AG10803 (cell line): ENCODE measurements at regions not wholly inside any gene's neighbourhood (a gene's known extent, or its start where the extent isn't known, plus 50 kb on each side); places are given as distances from the start of the nearest gene placed in this dataset.

ENCODE experiments used
- DNase-seq: peaks from one replicate; pipeline ENCODE4 v3.0.0; 2010; ENCODE audit warnings: low read depth
- H3K4me3 ChIP-seq: 2 replicates; pipeline ENCODE4 v1.5.1; 2011; ENCODE audit warnings: mild to moderate bottlenecking, low read length, control low read depth
- CTCF ChIP-seq: conservative IDR thresholded peaks from 2 replicates; pipeline ENCODE4 v1.5.1; 2011; ENCODE audit warnings: mild to moderate bottlenecking, low read length, control low read depth, inconsistent platforms

GRCh38 chrX:39996536-39996935, 101.2 kb downstream of the BCOR start:
- TF ChIP-seq CTCF, result no peak
- no peak for DNase-seq
- H3K4me3 ChIP-seq, result no peak overlapping the region

DNA sequence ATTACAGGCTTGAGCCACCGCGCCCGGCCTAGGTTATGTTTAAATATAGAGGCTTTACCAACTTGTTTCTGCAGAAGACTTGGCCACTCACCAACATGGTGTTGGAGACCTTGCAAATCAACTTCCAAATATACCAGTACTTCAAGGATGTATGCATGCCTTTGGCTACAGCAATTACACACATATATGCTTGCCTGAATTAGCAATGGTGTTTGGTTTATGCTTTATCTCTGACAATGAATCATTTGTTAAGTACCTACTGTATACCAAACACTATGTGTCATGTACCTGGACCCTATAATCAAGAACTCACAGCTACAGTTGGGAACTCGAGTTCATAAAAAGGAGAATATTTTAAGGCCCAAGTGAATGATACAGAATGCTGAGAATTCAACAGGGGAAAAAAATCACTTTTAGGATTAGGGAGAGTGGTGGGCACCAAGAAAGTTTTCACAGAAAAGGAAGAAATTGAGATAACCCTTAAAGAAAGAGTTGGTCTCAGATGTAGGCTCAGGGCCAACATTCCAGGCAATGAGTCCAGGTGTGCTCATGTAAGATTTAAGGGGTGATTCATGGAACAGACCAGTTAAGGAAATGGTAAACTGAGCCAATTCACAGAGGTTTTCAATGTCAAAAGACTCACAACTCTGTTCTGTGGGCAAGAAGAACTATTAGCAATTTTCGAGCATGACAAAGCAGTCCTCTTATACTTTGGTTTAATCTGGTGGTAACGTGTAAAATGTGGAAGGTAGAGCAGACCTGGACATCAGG, 98.9 kb downstream of the BCOR start:
- DNase-seq, result no peak
- H3K4me3 ChIP-seq, result no peak overlapping the region
- no peak for TF ChIP-seq CTCF
